ENCODE measurements at regions not wholly inside any gene's neighbourhood (a gene's known extent, or its start where the extent isn't known, plus 50 kb on each side); places are given as distances from the start of the nearest gene placed in this dataset.

GRCh38 chr5:116861666-116862065, 287.0 kb upstream of the SEMA6A start:
- TF ChIP-seq EZH2 (IDR thresholded peaks at IDR 0.05; ENCODE audit: borderline replicate concordance, low read depth, low read length, severe bottlenecking) (no peak), CTCF (IDR thresholded peaks at IDR 0.05; ENCODE audit: extremely low read depth in 1 of 2, insufficient read depth in 1 of 2, low read depth in 1 of 2, low read length in 2 of 2) (no peak), FOS (IDR thresholded peaks at IDR 0.05; ENCODE audit: borderline replicate concordance, insufficient read depth, low read length) (no peak), POLR2AphosphoS5 (IDR thresholded peaks at IDR 0.05; ENCODE audit: insufficient read depth, low read depth, low read length) (no peak), POLR2A (IDR thresholded peaks at IDR 0.05; ENCODE audit: low read depth, low read length) (no peak), JUN (IDR thresholded peaks at IDR 0.05; ENCODE audit: borderline replicate concordance, insufficient read depth, insufficient read length, low read depth) (no peak)
